T-helper 1 cell treated with Interleukin-12 subunit alpha and Interleukin-12 subunit beta and Interleukin-4 antibody, amounts not matched to agents 30 μg/mL and 1 μg/mL, for 36 hours (primary cell): ENCODE measurements at regions not wholly inside any gene's neighbourhood (a gene's known extent, or its start where the extent isn't known, plus 50 kb on each side); places are given as distances from the start of the nearest gene placed in this dataset.

ENCODE experiments used
- H3K27ac Mint-ChIP-seq: one replicate; pipeline ENCODE4 v1.8.0; 2021; ENCODE audit warnings: mild to moderate bottlenecking, mixed read lengths
- H3K27me3 Mint-ChIP-seq: one replicate; pipeline ENCODE4 v1.8.0; 2021; ENCODE audit warnings: low read depth, mixed read lengths
- H3K36me3 Mint-ChIP-seq: one replicate; pipeline ENCODE4 v1.8.0; 2021; ENCODE audit warnings: low read depth, mixed read lengths
- H3K4me1 Mint-ChIP-seq: one replicate; pipeline ENCODE4 v1.8.0; 2021; ENCODE audit warnings: low read depth, mixed read lengths
- H3K4me3 Mint-ChIP-seq: one replicate; pipeline ENCODE4 v1.8.0; 2021; ENCODE audit warnings: mild to moderate bottlenecking, moderate library complexity, mixed read lengths
- H3K9me3 Mint-ChIP-seq: one replicate; pipeline ENCODE4 v1.8.0; 2021; ENCODE audit warnings: mixed read lengths

GRCh38 chr3:99269606-99270351 is 368.3 kb upstream of the DCBLD2 start:
- H3K27ac Mint-ChIP-seq = no peak overlapping the region
- H3K36me3 Mint-ChIP-seq = no peaks in the 10 kb centered on the region
- H3K27me3 Mint-ChIP-seq = no peaks in the 10 kb centered on the region
- no peaks in the 10 kb centered on the region for H3K9me3 Mint-ChIP-seq
- H3K4me1 Mint-ChIP-seq = no peaks in the 10 kb centered on the region
- no peak overlapping the region for H3K4me3 Mint-ChIP-seq

DNA sequence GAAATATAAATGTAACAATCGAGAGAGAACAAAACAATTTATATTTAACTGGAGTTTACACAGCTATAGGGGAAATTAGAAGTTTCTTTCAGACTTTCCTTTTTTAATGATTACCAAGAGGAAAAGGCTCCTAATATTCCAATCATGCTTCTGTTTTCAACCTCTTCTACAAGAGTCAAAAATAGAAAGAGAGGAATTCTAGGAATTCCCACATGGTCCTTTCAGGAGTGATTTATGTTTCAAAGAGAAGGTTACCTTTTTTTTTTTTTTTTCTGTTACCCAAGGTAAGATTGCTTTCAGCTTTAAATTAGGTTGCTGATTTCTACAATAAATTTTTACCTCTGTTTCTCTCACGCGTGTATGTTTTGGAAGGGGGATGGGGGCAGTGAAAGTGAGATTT is 355.3 kb upstream of the DCBLD2 start:
- Mint-ChIP-seq H3K27ac (no peak overlapping the region), H3K36me3 (no peaks in the 10 kb centered on the region), H3K9me3 (peaks cover 4% of the 10 kb centered on the region), H3K27me3 (no peaks in the 10 kb centered on the region), H3K4me3 (no peak overlapping the region), H3K4me1 (no peaks in the 10 kb centered on the region)

DNA sequence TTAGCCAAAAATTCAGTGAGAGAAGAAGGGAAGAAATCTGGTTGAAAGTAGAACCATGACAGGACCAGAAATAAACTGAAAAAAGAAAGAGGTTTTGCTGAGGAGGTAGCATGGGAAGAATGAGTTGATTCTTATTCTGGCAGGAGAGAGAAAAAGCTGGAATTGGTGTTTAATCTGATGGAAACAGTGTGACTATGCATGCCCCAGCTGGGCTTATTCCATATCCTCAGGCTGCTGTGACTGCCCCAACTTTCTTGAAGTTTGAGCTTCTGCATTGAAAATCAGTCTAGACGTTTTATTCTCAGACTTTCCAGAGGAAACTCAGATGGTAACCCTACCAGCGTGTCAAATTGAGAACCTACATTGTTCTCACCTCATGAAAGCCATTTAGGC is 352.5 kb upstream of the DCBLD2 start:
- no peak overlapping the region for H3K4me3 Mint-ChIP-seq
- no peak overlapping the region for H3K27ac Mint-ChIP-seq
- no peaks in the 10 kb centered on the region for H3K36me3 Mint-ChIP-seq

GRCh38 chr3:99250821-99251355 is 349.4 kb upstream of the DCBLD2 start:
- H3K36me3 Mint-ChIP-seq = no peaks in the 10 kb centered on the region
- no peak overlapping the region for H3K4me3 Mint-ChIP-seq
- H3K27me3 Mint-ChIP-seq = no peaks in the 10 kb centered on the region
- no peaks in the 10 kb centered on the region for H3K9me3 Mint-ChIP-seq
- no peak overlapping the region for H3K27ac Mint-ChIP-seq
- no peaks in the 10 kb centered on the region for H3K4me1 Mint-ChIP-seq

More for the DNA sequence above, 352.5 kb upstream of the DCBLD2 start:
- Mint-ChIP-seq H3K4me1 (no peaks in the 10 kb centered on the region), H3K27me3 (no peaks in the 10 kb centered on the region), H3K9me3 (peaks cover 4% of the 10 kb centered on the region)

DNA sequence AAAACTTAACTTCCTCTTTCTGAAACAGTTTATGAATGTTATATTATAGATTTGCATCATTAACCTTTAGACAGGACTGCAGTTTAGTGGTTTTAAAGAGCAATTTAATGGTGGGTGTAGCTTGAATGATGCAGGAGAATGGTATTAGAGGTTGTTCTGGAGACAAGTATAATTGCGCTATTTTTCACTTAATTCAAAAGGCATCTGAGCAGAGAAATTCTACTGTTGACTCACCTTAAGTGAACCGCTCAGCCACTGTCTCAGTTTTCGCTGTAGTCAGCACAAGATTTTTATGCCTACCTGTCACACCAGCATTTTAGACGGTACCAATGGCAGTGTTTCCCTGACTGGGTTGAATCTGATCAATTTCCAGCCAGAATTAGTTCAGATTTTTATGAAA is 348.8 kb upstream of the DCBLD2 start:
- Mint-ChIP-seq H3K36me3 (no peaks in the 10 kb centered on the region), H3K27me3 (no peaks in the 10 kb centered on the region), H3K4me1 (no peaks in the 10 kb centered on the region), H3K9me3 (no peaks in the 10 kb centered on the region), H3K27ac (no peak overlapping the region), H3K4me3 (no peak overlapping the region)

- Mint-ChIP-seq H3K36me3 (no peaks in the 10 kb centered on the region), H3K9me3 (no peaks in the 10 kb centered on the region), H3K4me3 (no peak overlapping the region), H3K4me1 (no peaks in the 10 kb centered on the region), H3K27me3 (no peaks in the 10 kb centered on the region), H3K27ac (no peak overlapping the region)
These were observed 348.1 kb upstream of the DCBLD2 start for GRCh38 chr3:99249627-99250026.

DNA sequence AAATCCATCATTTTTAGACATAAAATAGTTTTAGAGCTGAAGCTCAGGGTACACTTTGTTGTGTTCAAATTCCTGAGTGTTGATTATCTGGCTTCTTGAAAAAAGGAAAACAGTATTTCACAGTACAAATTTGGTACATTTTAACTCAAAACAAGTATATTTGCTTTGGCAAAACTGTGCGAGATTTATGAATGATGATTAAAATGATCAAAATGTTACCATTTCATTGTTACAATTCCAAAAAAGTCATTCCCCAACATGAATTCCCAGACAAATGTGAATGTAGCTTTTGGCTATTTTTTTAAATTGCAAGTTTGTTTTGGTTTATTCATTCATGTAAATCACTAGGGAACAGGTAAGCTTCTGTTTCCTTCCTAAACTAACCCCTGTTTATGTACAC is 347.4 kb upstream of the DCBLD2 start:
- no peaks in the 10 kb centered on the region for H3K36me3 Mint-ChIP-seq
- no peaks in the 10 kb centered on the region for H3K27me3 Mint-ChIP-seq
- H3K27ac Mint-ChIP-seq = no peak overlapping the region
- H3K9me3 Mint-ChIP-seq = no peaks in the 10 kb centered on the region
- H3K4me3 Mint-ChIP-seq = no peak overlapping the region
- H3K4me1 Mint-ChIP-seq = no peaks in the 10 kb centered on the region

DNA sequence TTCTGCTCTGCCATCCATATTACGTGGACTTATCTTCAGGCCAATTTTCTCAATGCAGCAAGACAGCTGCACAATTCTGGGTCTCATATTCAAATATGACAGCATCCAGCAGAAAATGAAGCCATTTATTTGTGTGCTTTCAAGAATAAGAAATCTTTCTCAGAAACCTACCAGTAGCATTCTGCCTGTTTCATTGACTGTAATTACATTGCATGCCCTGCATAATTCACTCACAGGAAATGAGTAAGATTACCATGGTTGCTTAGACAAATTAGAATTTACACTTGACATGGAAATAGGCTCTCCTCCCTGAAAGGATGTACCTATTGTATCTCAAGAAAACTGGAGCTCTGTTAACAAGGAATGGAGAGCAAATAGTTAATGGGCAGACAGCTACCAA is 346.6 kb upstream of the DCBLD2 start:
- H3K36me3 Mint-ChIP-seq = no peaks in the 10 kb centered on the region
- no peaks in the 10 kb centered on the region for H3K9me3 Mint-ChIP-seq
- no peak overlapping the region for H3K4me3 Mint-ChIP-seq
- no peak overlapping the region for H3K27ac Mint-ChIP-seq
- H3K4me1 Mint-ChIP-seq = no peaks in the 10 kb centered on the region
- H3K27me3 Mint-ChIP-seq = no peaks in the 10 kb centered on the region

GRCh38 chr3:99246010-99246654 is 344.6 kb upstream of the DCBLD2 start:
- H3K27ac Mint-ChIP-seq = no peak overlapping the region
- H3K9me3 Mint-ChIP-seq = no peaks in the 10 kb centered on the region

DNA sequence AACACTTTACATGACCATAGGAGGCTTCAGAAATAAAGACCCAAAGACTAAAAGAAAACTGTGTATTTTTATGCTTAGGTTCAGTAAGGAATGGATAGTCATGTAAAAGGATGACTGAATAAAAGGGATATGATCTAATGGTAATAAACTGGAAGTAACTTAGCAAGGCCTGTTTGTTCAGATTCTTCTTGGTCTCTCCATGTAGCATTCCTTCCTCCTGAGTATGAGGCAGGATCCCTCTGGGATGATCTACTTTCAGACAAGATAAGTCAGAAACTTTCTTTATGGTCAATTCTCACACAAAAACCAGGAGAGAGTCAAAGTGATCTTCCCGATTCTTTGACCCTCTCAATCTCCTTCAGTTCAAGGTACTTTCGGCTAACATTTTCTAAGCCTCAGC is 340.8 kb upstream of the DCBLD2 start:
- Mint-ChIP-seq H3K36me3 (no peaks in the 10 kb centered on the region), H3K27ac (no peak overlapping the region), H3K4me3 (no peak overlapping the region)

More at GRCh38 chr3:99246010-99246654, 344.6 kb upstream of the DCBLD2 start:
- no peaks in the 10 kb centered on the region for H3K36me3 Mint-ChIP-seq
- H3K4me3 Mint-ChIP-seq = no peak overlapping the region
- H3K4me1 Mint-ChIP-seq = no peaks in the 10 kb centered on the region
- H3K27me3 Mint-ChIP-seq = no peaks in the 10 kb centered on the region

GRCh38 chr3:99240700-99241099 is 339.2 kb upstream of the DCBLD2 start:
- no peaks in the 10 kb centered on the region for H3K36me3 Mint-ChIP-seq

More for the DNA sequence above, 340.8 kb upstream of the DCBLD2 start:
- Mint-ChIP-seq H3K27me3 (no peaks in the 10 kb centered on the region), H3K4me1 (no peaks in the 10 kb centered on the region), H3K9me3 (peaks cover 4% of the 10 kb centered on the region)

DNA sequence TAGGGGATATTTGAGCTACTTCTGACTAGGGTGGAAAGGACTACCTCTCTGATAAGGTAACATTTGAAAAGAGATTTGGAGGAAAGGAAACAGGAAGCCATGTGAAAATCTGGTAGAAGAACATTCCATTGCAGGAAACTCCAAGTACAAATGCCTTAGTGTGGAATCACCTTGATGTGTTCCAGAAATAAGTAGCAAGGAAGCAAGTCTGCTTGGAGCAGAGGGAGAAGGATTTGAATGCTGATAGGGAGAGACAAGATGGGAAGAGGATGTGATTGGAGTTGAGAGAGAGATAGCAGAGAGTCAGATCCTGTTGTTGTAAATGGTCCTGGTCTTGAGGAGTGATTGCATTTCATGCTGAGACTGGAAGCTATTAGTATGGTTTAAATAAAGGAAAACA is 335.1 kb upstream of the DCBLD2 start:
- Mint-ChIP-seq H3K4me3 (no peak overlapping the region), H3K27ac (no peak overlapping the region), H3K4me1 (no peaks in the 10 kb centered on the region), H3K27me3 (no peaks in the 10 kb centered on the region), H3K36me3 (no peaks in the 10 kb centered on the region), H3K9me3 (peaks cover 4% of the 10 kb centered on the region)

More at GRCh38 chr3:99240700-99241099, 339.2 kb upstream of the DCBLD2 start:
- no peak overlapping the region for H3K27ac Mint-ChIP-seq
- H3K4me1 Mint-ChIP-seq = no peaks in the 10 kb centered on the region
- no peak overlapping the region for H3K4me3 Mint-ChIP-seq
- no peaks in the 10 kb centered on the region for H3K27me3 Mint-ChIP-seq
- peaks cover 4% of the 10 kb centered on the region for H3K9me3 Mint-ChIP-seq

- Mint-ChIP-seq H3K27me3 (no peaks in the 10 kb centered on the region), H3K9me3 (no peaks in the 10 kb centered on the region), H3K4me3 (no peak overlapping the region), H3K27ac (no peak overlapping the region), H3K36me3 (no peaks in the 10 kb centered on the region), H3K4me1 (no peaks in the 10 kb centered on the region)
These were observed 331.2 kb upstream of the DCBLD2 start for GRCh38 chr3:99232696-99233095.

DNA sequence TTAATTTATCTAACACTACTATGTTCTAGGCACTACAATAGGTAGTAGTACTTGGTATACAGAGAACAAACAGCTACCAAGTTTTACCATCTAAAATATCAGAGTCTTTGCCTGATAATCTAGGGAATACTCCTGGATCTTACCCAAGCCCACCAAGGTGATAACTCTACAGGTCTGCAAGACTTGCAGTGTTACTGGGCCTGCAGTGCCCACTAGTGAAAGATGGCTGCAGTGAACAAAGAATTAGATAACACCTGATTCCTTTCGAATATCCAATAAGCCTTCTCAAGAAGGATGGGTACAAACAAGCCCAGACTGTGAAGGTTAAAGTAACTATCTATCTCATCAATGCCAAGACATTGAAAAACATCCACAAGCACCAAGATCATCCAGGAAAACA is 317.0 kb upstream of the DCBLD2 start:
- Mint-ChIP-seq H3K36me3 (no peaks in the 10 kb centered on the region), H3K27ac (no peak overlapping the region), H3K4me3 (no peak overlapping the region), H3K9me3 (peaks cover 6% of the 10 kb centered on the region), H3K27me3 (no peaks in the 10 kb centered on the region), H3K4me1 (no peaks in the 10 kb centered on the region)

GRCh38 chr3:99212969-99213368 is 311.5 kb upstream of the DCBLD2 start:
- no peaks in the 10 kb centered on the region for H3K36me3 Mint-ChIP-seq
- H3K9me3 Mint-ChIP-seq = no peaks in the 10 kb centered on the region
- no peak overlapping the region for H3K27ac Mint-ChIP-seq
- H3K27me3 Mint-ChIP-seq = no peaks in the 10 kb centered on the region
- no peak overlapping the region for H3K4me3 Mint-ChIP-seq
- H3K4me1 Mint-ChIP-seq = no peaks in the 10 kb centered on the region
